ENCODE measurements at regions not wholly inside any gene's neighbourhood (a gene's known extent, or its start where the extent isn't known, plus 50 kb on each side); places are given as distances from the start of the nearest gene placed in this dataset.
"Not testable (repeated sequence)": the region's sequence is repeated elsewhere in the genome, so short reads cannot be mapped to it uniquely, and the experiment has no call there.

GRCh38 chr3:86562090-86562489 is 428.9 kb downstream of the VGLL3 start:
- DNase-seq (ENCODE audit: low read depth, low spot score), result no peak

- DNase-seq (ENCODE audit: low read depth, low spot score), result no peak
Measured at GRCh38 chr3:86561215-86561614, 429.7 kb downstream of the VGLL3 start.

- no peak for DNase-seq (ENCODE audit: low read depth, low spot score)
Measured at GRCh38 chr3:86554383-86554782, 436.6 kb downstream of the VGLL3 start.

- DNase-seq (ENCODE audit: low read depth, low spot score), result no peak
Measured at GRCh38 chr3:86547692-86548091, 443.3 kb downstream of the VGLL3 start.

- no peak for DNase-seq (ENCODE audit: low read depth, low spot score)
Measured at GRCh38 chr3:86537171-86537570, 453.8 kb downstream of the VGLL3 start.

GRCh38 chr3:86519819-86520218 is 471.1 kb downstream of the VGLL3 start:
- DNase-seq (ENCODE audit: low read depth, low spot score), result no peak

GRCh38 chr3:86481636-86482035 is 509.3 kb downstream of the VGLL3 start:
- DNase-seq (ENCODE audit: low read depth, low spot score), result no peak

GRCh38 chr3:86481031-86481430 is 509.9 kb downstream of the VGLL3 start:
- no peak for DNase-seq (ENCODE audit: low read depth, low spot score)

- DNase-seq (ENCODE audit: low read depth, low spot score), result no peak
Measured at GRCh38 chr3:86464180-86464579, 526.8 kb downstream of the VGLL3 start.

- DNase-seq (ENCODE audit: low read depth, low spot score), result no peak
Measured at GRCh38 chr3:86451749-86452148, 539.2 kb downstream of the VGLL3 start.

GRCh38 chr3:86438544-86438943 is 552.4 kb downstream of the VGLL3 start:
- no peak for DNase-seq (ENCODE audit: low read depth, low spot score)

- DNase-seq (ENCODE audit: low read depth, low spot score), result no peak
Measured at GRCh38 chr3:86427343-86427742, 563.6 kb downstream of the VGLL3 start.

GRCh38 chr3:86420990-86421739 is 569.8 kb downstream of the VGLL3 start:
- DNase-seq (ENCODE audit: low read depth, low spot score), result no peak

GRCh38 chr3:86418861-86419260 is 572.1 kb downstream of the VGLL3 start:
- no peak for DNase-seq (ENCODE audit: low read depth, low spot score)

GRCh38 chr3:86416334-86416733 is 574.6 kb downstream of the VGLL3 start:
- peak; percentile 36 for DNase-seq (ENCODE audit: low read depth, low spot score)

GRCh38 chr3:86413645-86414044 is 577.3 kb downstream of the VGLL3 start:
- DNase-seq (ENCODE audit: low read depth, low spot score), result no peak

- DNase-seq (ENCODE audit: low read depth, low spot score), result no peak
Measured at GRCh38 chr3:86410587-86410986, 580.4 kb downstream of the VGLL3 start.

- DNase-seq (ENCODE audit: low read depth, low spot score), result not testable (repeated sequence)
Measured at GRCh38 chr3:86389759-86390158, 601.2 kb downstream of the VGLL3 start.

- DNase-seq (ENCODE audit: low read depth, low spot score), result no peak
Measured at GRCh38 chr3:86388820-86389219, 602.1 kb downstream of the VGLL3 start.

- DNase-seq (ENCODE audit: low read depth, low spot score), result no peak
Measured at GRCh38 chr3:86382556-86382955, 608.4 kb downstream of the VGLL3 start.

GRCh38 chr3:86381247-86381646 is 609.7 kb downstream of the VGLL3 start:
- DNase-seq (ENCODE audit: low read depth, low spot score), result no peak

- peak; percentile 5 for DNase-seq (ENCODE audit: low read depth, low spot score)
Measured at GRCh38 chr3:86379280-86379679, 611.7 kb downstream of the VGLL3 start.

- no peak for DNase-seq (ENCODE audit: low read depth, low spot score)
Measured at GRCh38 chr3:86378829-86379228, 612.1 kb downstream of the VGLL3 start.

GRCh38 chr3:86335566-86335965 is 655.4 kb downstream of the VGLL3 start:
- DNase-seq (ENCODE audit: low read depth, low spot score), result not testable (repeated sequence)

Measured in astrocyte of the hippocampus (primary cell).